ENCODE measurements at regions not wholly inside any gene's neighbourhood (a gene's known extent, or its start where the extent isn't known, plus 50 kb on each side); places are given as distances from the start of the nearest gene placed in this dataset.

DNA sequence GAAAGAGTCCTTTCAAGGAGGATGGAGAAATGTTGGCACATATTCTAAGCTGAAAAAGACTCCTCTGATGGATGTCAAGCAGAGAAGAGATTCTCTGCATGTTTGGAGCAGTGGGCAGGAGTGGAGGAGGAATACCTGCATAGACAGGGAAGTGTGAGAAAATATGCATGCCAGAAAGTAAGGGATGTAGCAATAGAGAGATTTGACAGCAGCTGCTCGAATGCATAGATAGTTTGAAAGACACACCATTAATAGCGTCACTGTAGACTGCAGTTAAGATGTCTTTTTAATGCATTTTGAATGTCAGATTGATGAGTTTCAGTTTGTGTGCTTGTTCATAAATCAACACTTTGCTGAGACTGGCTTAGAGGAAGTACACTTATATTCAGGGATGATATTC, 169.9 kb upstream of the POT1 start:
- H3K4me1 Mint-ChIP-seq (ENCODE audit: unreplicated experiment), result no peaks in the 10 kb centered on the region
- TF ChIP-seq, protein P1, sequence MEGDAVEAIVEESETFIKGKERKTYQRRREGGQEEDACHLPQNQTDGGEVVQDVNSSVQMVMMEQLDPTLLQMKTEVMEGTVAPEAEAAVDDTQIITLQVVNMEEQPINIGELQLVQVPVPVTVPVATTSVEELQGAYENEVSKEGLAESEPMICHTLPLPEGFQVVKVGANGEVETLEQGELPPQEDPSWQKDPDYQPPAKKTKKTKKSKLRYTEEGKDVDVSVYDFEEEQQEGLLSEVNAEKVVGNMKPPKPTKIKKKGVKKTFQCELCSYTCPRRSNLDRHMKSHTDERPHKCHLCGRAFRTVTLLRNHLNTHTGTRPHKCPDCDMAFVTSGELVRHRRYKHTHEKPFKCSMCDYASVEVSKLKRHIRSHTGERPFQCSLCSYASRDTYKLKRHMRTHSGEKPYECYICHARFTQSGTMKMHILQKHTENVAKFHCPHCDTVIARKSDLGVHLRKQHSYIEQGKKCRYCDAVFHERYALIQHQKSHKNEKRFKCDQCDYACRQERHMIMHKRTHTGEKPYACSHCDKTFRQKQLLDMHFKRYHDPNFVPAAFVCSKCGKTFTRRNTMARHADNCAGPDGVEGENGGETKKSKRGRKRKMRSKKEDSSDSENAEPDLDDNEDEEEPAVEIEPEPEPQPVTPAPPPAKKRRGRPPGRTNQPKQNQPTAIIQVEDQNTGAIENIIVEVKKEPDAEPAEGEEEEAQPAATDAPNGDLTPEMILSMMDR (IDR thresholded peaks at IDR 0.05; ENCODE audit: unreplicated experiment), result no peak
- H3K4me3 Mint-ChIP-seq (ENCODE audit: unreplicated experiment), result no peak overlapping the region
- H3K27me3 Mint-ChIP-seq (ENCODE audit: unreplicated experiment), result peaks cover 3% of the 10 kb centered on the region
- no peaks in the 10 kb centered on the region for H3K36me3 Mint-ChIP-seq (ENCODE audit: low read depth, unreplicated experiment)
- DNase-seq (ENCODE audit: low spot score), result no peak
- H3K9me3 Mint-ChIP-seq (ENCODE audit: unreplicated experiment), result no peaks in the 10 kb centered on the region
- no peak overlapping the region for H3K27ac Mint-ChIP-seq (ENCODE audit: unreplicated experiment)

DNA sequence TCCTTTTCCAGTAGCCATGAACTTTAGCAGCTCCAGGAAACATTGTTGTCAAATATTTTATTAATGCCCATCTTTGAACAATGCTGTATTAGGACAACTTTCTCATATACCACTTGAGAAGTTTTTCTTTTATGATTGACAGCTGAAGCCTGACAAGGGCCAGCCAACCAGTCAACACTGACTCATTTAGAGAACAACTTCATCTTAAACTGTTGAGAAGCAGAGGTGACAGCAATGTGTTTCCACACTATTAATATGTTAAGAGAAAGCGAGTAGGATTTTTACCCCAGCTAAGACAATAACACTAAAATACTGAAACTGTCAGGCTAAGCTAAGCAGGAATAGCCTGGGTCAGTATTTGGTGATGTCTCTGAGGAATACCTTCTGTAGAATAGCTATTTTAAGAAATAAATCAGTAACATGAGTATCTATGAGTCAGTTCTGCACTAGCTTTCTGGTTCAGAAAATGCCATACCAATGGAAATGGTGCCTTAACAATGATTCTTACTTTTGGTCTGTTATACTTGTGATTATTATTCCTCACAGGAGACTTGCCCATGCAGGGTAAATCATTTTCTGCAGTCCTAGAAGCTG, 168.8 kb upstream of the POT1 start:
- no peak overlapping the region for H3K27ac Mint-ChIP-seq (ENCODE audit: unreplicated experiment)
- no peaks in the 10 kb centered on the region for H3K36me3 Mint-ChIP-seq (ENCODE audit: low read depth, unreplicated experiment)
- TF ChIP-seq, protein P1 (IDR thresholded peaks at IDR 0.05; ENCODE audit: unreplicated experiment), result no peak
- no peaks in the 10 kb centered on the region for H3K9me3 Mint-ChIP-seq (ENCODE audit: unreplicated experiment)
- no peak for DNase-seq (ENCODE audit: low spot score)
- H3K4me3 Mint-ChIP-seq (ENCODE audit: unreplicated experiment), result no peak overlapping the region
- no peaks in the 10 kb centered on the region for H3K4me1 Mint-ChIP-seq (ENCODE audit: unreplicated experiment)
- peaks cover 3% of the 10 kb centered on the region for H3K27me3 Mint-ChIP-seq (ENCODE audit: unreplicated experiment)

DNA sequence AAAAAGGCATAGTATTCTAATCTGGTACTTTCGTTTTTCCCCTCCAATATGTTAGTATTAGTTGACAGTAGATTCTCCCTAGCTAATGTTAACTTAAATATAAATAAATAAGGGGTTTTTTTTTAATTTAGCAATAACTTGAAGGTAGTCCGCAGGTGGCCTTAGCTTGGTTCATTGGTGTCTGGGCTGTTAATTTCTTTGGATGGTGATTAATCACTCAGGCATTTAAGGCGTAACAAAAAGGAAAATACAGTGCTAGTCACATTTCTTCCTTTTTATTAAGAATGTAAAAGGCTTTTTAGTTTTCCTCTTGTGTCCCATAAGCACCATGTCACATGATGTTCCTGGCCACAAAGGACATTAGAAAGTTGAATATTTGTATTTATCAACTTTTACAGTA, 161.0 kb upstream of the POT1 start:
- H3K4me1 Mint-ChIP-seq (ENCODE audit: unreplicated experiment), result no peaks in the 10 kb centered on the region
- no peak overlapping the region for H3K4me3 Mint-ChIP-seq (ENCODE audit: unreplicated experiment)
- no peaks in the 10 kb centered on the region for H3K9me3 Mint-ChIP-seq (ENCODE audit: unreplicated experiment)
- DNase-seq (ENCODE audit: low spot score), result no peak
- H3K27ac Mint-ChIP-seq (ENCODE audit: unreplicated experiment), result no peak overlapping the region
- TF ChIP-seq, protein P1 (IDR thresholded peaks at IDR 0.05; ENCODE audit: unreplicated experiment), result no peak
- no peaks in the 10 kb centered on the region for H3K36me3 Mint-ChIP-seq (ENCODE audit: low read depth, unreplicated experiment)
- no peaks in the 10 kb centered on the region for H3K27me3 Mint-ChIP-seq (ENCODE audit: unreplicated experiment)

DNA sequence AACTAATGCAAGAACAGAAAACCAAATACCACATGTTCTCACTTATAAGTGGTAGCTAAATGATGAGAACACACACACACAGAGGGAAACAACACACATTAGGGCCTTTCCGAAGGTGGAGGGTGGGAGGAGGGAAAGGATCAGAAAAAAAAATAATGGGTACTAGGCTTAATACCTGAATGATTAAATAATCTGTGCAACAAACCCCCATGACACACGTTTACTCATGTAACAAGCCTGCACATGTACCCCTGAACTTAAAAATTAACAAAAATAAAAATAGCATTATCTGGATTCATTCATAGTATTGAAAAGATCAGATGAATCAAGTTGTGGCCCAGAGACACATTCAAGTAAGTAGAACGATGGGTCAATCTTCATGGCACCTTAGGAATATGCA, 159.5 kb upstream of the POT1 start:
- Mint-ChIP-seq H3K36me3 (ENCODE audit: low read depth, unreplicated experiment) (no peaks in the 10 kb centered on the region), H3K9me3 (ENCODE audit: unreplicated experiment) (no peaks in the 10 kb centered on the region), H3K4me1 (ENCODE audit: unreplicated experiment) (no peaks in the 10 kb centered on the region), H3K4me3 (ENCODE audit: unreplicated experiment) (no peak overlapping the region), H3K27me3 (ENCODE audit: unreplicated experiment) (no peaks in the 10 kb centered on the region), H3K27ac (ENCODE audit: unreplicated experiment) (no peak overlapping the region)
- DNase-seq (ENCODE audit: low spot score), result no peak
- TF ChIP-seq, protein P1 (IDR thresholded peaks at IDR 0.05; ENCODE audit: unreplicated experiment), result no peak

DNA sequence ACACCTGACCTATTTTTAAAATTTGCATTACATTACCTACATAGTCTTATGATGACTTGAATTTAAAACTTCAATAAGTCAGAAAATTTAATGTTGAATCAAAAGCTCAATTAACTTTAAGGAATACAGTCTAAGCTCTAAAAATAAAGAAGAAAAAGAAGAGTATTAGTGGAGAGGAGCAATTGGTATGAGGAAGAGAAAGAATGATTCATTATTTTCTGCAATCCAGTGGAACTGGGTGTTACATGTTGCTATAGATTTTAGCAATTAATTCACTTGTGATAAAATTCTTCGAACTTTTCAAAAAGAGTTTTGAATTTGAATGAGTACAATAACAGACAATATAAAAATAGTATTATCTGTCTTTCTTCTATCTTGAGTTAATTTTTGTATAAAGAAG, 158.9 kb upstream of the POT1 start:
- H3K27ac Mint-ChIP-seq (ENCODE audit: unreplicated experiment), result no peak overlapping the region
- no peaks in the 10 kb centered on the region for H3K36me3 Mint-ChIP-seq (ENCODE audit: low read depth, unreplicated experiment)
- no peaks in the 10 kb centered on the region for H3K9me3 Mint-ChIP-seq (ENCODE audit: unreplicated experiment)

More for the DNA sequence above, 158.9 kb upstream of the POT1 start:
- no peak for DNase-seq (ENCODE audit: low spot score)
- TF ChIP-seq, protein P1 (IDR thresholded peaks at IDR 0.05; ENCODE audit: unreplicated experiment), result no peak
- H3K27me3 Mint-ChIP-seq (ENCODE audit: unreplicated experiment), result no peaks in the 10 kb centered on the region
- H3K4me1 Mint-ChIP-seq (ENCODE audit: unreplicated experiment), result no peaks in the 10 kb centered on the region
- H3K4me3 Mint-ChIP-seq (ENCODE audit: unreplicated experiment), result no peak overlapping the region
